HuH-7.5 (cell line): ENCODE measurements at regions not wholly inside any gene's neighbourhood (a gene's known extent, or its start where the extent isn't known, plus 50 kb on each side); places are given as distances from the start of the nearest gene placed in this dataset.

Source experiments
- DNase-seq: peaks from one replicate; pipeline ENCODE4 v3.0.0; 2011; ENCODE audit warnings: low spot score

DNA sequence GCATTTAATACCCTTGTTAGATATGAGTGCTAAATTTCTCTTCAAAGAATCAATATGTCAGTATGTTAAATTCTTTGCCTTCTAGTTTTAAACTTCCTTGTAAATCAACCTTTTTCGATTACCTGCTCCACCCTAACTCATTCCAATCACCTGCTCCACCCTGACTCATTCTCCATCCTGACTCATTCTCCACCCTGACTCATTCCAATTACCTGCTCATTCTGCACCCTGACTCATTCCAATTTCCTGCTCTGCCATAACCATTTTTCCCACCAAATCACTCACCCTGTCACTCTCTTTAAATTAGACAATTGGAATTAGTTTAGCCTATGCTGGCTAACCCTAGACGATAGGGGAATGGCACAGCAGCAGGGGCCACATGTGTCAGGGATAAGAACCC lies 519.5 kb upstream of the LRRC4C start:
- no peak for DNase-seq

DNA sequence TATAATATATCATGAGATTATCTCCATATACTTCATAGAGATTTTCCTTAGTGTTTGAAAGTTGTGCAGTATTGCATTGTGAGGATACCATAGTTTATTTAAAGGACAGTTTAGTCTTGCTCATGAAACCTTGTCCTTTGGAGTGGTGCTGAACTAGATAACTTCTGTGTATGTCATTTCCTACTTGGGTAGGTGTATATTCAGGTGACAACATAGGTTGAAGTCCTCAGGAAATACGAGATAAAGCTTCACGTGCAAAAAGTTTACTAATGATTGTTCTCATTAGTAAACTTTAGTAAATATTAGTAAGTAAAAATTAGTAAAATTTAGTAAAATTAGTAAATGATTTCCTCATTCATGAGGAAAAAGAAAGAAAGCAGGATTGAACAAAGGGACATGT lies 521.3 kb upstream of the LRRC4C start:
- no peak for DNase-seq

GRCh38 chr11:41982276-41982675 lies 522.8 kb upstream of the LRRC4C start:
- DNase-seq: no peak

DNA sequence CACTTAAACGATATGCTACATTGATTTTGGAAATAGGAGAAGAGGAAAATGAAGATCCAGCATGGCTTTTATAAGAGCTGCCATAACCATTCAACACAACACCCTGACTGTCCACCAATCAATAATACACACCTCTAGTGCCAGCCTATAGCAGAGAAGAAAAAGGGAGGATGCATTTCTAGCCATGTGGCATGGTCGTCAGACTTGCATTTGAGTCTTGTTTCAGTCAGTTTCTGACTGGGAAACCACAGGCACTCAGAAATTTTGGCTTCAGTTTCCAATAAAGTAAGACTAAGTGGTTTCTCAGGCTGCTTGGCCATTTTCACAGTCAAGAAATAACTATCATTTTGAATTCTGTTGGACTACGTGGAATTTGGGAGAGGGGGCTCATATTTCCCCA lies 523.5 kb upstream of the LRRC4C start:
- DNase-seq: no peak

DNA sequence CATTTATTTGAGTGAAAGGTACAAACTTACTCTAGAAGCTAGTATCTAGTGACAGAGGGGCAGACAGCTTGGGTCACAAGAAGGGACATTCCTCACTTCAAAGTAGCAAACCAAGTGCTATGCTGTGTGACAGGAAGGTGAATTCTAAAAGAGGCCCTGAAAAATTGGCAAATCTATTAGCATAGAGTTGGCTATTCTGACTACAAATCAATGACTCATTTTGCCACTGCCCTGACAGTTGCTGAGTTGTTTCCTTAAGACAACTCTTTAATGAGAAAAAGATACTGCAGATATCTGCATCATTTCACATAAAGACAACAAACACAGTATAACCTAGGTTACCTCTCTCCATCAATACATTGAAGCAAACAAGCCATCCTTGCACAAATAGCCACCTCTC lies 524.0 kb upstream of the LRRC4C start:
- DNase-seq: no peak

- DNase-seq: no peak
These were observed 524.6 kb upstream of the LRRC4C start for GRCh38 chr11:41984023-41984422.

- no peak for DNase-seq
These were observed 526.3 kb upstream of the LRRC4C start for GRCh38 chr11:41985799-41986198.

GRCh38 chr11:41988951-41989572 lies 529.6 kb upstream of the LRRC4C start:
- DNase-seq: no peak

- no peak for DNase-seq
These were observed 530.5 kb upstream of the LRRC4C start for GRCh38 chr11:41989823-41990380.

- DNase-seq: no peak
These were observed 537.1 kb upstream of the LRRC4C start for GRCh38 chr11:41996533-41996932.

DNA sequence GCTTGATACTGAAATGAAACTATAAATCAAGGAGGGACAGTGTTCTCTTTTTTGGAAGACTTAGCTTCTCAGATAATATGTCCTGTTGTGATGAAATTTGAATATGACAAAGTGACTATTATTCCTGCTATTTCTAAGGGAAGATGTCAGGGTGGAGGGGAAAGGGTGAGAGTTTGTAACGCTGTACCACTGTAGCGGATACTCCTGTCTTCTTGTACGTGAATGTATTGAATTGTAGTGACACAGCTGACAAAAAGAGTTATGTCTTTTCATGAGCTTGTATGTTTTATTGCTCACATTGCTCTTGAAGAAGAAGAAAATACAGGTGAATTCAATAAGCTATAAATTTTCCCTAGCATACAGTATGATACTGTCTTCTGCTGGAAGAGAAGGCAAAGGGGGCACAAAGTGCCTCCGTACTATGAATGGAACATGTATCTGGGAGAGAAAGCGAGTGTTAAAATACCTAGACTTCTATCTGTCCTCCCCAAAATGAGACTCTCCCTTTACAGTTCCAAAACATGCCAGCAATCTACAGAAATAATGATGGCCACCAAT lies 538.5 kb upstream of the LRRC4C start:
- no peak for DNase-seq

DNA sequence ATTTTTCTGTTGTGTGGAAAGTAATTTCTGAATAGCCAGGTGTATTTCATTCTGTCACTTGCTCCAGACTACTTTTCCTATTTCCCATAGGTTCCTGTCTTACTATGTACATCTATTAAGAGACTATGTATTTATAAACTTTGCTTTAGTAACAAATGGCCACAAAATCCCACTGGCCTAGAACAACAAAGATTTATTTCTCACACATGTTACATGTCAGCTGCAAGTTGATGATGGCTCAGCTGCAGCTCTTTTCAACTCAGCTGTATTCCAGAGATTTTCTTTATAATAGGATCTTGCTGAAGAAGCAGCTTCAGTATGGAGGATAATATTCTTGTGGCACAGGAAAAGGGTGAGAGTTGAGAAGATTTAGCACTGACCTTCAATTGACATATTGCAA lies 539.6 kb upstream of the LRRC4C start:
- no peak for DNase-seq

DNA sequence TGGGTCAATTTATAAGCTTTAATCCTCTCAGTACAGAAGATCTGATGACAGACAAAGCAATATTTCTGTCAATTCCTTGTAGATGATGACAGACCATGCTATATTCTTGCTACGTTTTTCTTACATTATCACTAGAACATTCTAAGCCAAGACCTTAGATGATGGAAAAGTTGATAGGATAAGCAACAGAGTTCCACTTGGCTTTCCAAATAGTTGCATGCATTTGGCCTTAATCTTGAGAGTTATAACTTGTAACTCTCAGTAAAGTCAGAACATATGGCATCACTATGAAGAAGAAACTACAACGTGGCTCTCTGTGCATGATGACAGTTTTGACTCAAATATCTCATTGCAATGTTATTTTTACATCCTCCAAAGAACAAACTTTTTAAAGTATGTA lies 544.3 kb upstream of the LRRC4C start:
- no peak for DNase-seq

GRCh38 chr11:42006766-42007165 lies 547.3 kb upstream of the LRRC4C start:
- DNase-seq: no peak

GRCh38 chr11:42012271-42012670 lies 552.8 kb upstream of the LRRC4C start:
- no peak for DNase-seq

DNA sequence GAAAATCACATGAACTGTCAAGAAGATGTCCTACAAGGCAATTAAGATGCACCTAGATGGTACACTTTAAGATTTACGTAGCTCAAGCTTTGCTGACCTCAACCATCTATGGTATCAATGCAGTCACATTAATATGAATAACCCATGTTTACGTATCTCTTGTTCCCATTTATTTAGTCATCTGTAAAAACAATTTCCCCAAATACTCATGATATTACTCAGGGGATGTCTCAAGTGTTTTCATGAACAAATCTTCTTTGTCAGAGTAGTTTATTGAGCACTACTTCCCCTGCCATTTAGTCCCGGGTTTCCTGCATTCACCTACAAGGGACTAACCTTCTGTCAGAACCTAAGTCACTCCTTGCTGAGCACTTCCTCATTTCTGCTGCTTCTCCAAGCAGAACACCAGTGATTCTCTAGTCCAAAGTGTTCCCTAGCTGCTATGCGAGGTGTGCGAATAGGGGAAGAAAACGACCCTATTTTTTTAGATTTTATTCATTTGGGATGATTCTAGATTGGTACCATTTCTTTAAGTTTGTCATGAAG lies 554.3 kb upstream of the LRRC4C start:
- DNase-seq: no peak

DNA sequence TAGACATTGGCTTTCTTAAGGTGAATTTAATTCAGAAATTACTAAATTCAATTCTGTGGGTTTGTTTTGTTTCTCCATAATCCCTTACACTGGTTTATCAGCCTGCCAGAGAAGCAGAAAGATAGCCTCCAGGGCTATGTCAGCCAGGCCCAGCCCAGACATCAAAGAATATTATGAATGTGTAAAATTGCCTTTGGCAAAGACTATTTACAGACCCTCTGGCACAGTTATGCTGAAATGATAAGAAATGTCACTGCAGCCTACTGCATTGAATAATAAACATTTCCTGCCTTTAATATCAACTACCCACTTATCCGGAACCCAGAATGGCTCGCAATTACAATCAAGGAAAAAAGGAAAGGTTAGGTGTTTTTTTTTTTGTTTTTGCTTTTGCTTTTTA lies 562.5 kb upstream of the LRRC4C start:
- DNase-seq: no peak

DNA sequence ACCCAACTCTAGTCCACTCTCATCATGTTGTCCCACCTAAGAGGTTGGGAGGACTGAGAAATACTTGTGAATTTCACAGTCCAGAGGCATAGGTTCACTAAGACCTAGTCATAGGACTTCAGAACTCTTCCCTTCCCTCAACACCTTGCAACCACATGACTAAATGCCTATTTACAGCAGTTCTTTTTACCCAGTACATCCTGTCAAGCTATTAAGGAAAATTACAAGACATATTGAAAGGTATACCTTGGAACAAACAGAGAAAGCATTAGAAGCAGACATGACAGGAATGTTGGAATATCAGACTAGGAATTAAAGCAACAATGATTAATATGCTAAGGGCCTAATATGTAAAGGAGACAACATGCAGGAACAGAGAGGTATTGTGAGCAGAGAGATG lies 563.8 kb upstream of the LRRC4C start:
- DNase-seq: no peak

- no peak for DNase-seq
These were observed 565.8 kb upstream of the LRRC4C start for GRCh38 chr11:42025121-42025803.

DNA sequence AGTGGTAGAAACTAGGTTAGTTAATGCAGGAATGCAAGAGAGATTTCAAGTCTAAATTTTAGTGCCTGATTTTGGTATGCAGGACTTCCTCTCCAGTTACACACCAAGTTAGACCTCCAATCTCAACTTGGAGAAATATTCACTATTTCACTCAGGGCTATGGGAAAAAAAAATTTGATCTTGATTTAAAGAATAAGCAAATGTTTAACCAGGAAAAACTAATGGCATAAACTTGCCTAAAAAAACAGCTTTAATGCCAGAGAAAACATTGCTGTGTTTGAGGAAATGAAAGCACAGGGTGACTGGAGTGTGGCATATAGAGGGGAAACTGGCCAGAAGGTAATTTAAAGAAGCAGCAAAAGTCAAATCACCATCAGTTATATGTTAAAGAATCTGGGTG lies 575.4 kb upstream of the LRRC4C start:
- no peak for DNase-seq

- no peak for DNase-seq
These were observed 576.7 kb upstream of the LRRC4C start for GRCh38 chr11:42036201-42036600.

DNA sequence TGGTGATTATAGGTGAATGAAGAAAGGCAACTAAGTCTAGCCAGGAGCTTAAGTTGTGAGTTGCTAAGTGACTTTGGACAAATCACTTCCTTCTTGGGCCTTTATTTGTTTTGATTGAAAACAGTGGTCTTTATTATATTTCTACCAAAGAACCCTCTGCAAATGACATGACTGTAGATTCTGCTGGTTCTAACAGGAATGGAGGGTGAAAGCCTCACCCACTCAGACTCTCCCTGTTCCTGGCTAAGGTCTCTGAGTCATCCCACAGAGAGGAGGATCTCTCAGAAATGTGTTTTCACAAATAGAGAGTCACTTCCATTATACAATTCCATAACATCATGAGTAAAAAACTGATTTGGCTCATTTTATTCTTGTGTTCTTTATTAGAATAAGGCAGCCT lies 583.9 kb upstream of the LRRC4C start:
- DNase-seq: no peak
